Mammary epithelial cell (primary cell): ENCODE measurements at regions not wholly inside any gene's neighbourhood (a gene's known extent, or its start where the extent isn't known, plus 50 kb on each side); places are given as distances from the start of the nearest gene placed in this dataset.

Experiments
- EZH2 ChIP-seq: IDR thresholded peaks from 2 replicates; pipeline ENCODE4 v1.6.1; 2012; ENCODE audit warnings: low read length, inconsistent platforms, borderline replicate concordance
- TF ChIP-seq, protein P1 (sequence below), 2 donors: IDR thresholded peaks in 1 of 2; conservative IDR thresholded peaks in 1 of 2; 2 replicates each; pipeline ENCODE4 v1.5.1; 2011 to 2012; ENCODE audit warnings: inconsistent platforms in 2 of 2, low read length in 2 of 2, mild to moderate bottlenecking in 2 of 2, control low read depth in 1 of 2, low read depth in 1 of 2; ENCODE audit not compliant: insufficient read depth in 1 of 2; ENCODE audit errors: extremely low read depth in 1 of 2

DNA sequence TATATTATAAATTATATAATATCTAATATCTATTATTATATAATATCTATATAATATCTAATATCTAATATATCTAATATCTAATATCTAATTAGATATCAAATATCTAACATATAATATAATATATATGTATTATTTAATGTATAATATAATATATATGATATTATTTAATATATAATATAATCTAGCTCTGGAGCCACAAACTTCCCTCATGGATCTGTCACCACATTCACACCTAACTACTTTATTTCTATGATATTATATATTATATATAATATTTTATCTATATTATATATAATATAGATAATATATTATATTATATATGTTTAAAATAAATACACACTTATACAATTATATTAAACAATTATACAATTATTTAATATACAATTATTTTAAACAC is 667.5 kb downstream of the KCTD8 start:
- TF ChIP-seq, protein P1, sequence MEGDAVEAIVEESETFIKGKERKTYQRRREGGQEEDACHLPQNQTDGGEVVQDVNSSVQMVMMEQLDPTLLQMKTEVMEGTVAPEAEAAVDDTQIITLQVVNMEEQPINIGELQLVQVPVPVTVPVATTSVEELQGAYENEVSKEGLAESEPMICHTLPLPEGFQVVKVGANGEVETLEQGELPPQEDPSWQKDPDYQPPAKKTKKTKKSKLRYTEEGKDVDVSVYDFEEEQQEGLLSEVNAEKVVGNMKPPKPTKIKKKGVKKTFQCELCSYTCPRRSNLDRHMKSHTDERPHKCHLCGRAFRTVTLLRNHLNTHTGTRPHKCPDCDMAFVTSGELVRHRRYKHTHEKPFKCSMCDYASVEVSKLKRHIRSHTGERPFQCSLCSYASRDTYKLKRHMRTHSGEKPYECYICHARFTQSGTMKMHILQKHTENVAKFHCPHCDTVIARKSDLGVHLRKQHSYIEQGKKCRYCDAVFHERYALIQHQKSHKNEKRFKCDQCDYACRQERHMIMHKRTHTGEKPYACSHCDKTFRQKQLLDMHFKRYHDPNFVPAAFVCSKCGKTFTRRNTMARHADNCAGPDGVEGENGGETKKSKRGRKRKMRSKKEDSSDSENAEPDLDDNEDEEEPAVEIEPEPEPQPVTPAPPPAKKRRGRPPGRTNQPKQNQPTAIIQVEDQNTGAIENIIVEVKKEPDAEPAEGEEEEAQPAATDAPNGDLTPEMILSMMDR (conservative IDR thresholded peaks at IDR 0.05 in 1 of 2, IDR thresholded peaks at IDR 0.05 in 1 of 2; ENCODE audit: extremely low read depth in 1 of 2, insufficient read depth in 1 of 2, low read depth in 1 of 2, low read length in 2 of 2) = no peak
- no peak for TF ChIP-seq EZH2
